Psoas muscle (tissue), 7 donors: ENCODE measurements at regions not wholly inside any gene's neighbourhood (a gene's known extent, or its start where the extent isn't known, plus 50 kb on each side); places are given as distances from the start of the nearest gene placed in this dataset.

Experiments
- ATAC-seq, 4 donors: fragments of 200-7000 bp; cut with Tn5 transposase; one replicate each; pipeline ENCODE4 v1.9.1; 2020; ENCODE audit warnings: moderate library complexity in 3 of 4, mild to moderate bottlenecking in 2 of 4
- DNase-seq, 2 donors: peaks; one replicate each; pipeline ENCODE4 v3.0.0-alpha.2; 2020
- H3K27ac ChIP-seq: fragments of 200-600 bp; one replicate; pipeline ENCODE4 v1.8.0; 2022
- H3K27me3 ChIP-seq, 3 donors: fragments of 200-600 bp in 1 of 3; one replicate each; pipeline versions ENCODE4 v1.6.1 to v1.8.0; 2013 to 2022; ENCODE audit warnings: low read length in 2 of 3, mild to moderate bottlenecking in 2 of 3, moderate library complexity in 1 of 3; ENCODE audit not compliant: insufficient read depth in 3 of 3
- H3K36me3 ChIP-seq, 2 donors: fragments of 200-600 bp in 1 of 2; one replicate each; pipeline versions ENCODE4 v1.6.1 to v1.8.0; 2013 to 2022; ENCODE audit warnings: low read depth in 1 of 2, mild to moderate bottlenecking in 1 of 2, moderate library complexity in 1 of 2; ENCODE audit not compliant: insufficient read depth in 1 of 2
- H3K4me1 ChIP-seq: fragments of 200-600 bp; one replicate; pipeline ENCODE4 v1.8.0; 2022
- H3K4me3 ChIP-seq: fragments of 200-600 bp; one replicate; pipeline ENCODE4 v1.8.0; 2022; ENCODE audit warnings: mild to moderate bottlenecking
- H3K9me3 ChIP-seq: fragments of 200-600 bp; one replicate; pipeline ENCODE4 v1.8.0; 2022
- WGBS, 3 donors: extraction: QIAGEN DNeasy Blood & Tissue Kit; methylation state at CpG; one replicate each; pipeline versions ENCODE4 v1.1.6 to v1.1.7; 2013; 5-methylcytosine and 5-hydroxymethylcytosine counted together
- intact Hi-C, 2 donors: fragments of 100-400 bp; cut with DNase I; formaldehyde crosslinking; loops; one replicate each; pipeline versions ENCODE4 v1.11.0 to v1.14.2; 2022
- TF ChIP-seq, protein P1 (sequence below): fragments of 200-600 bp; IDR thresholded peaks from one replicate; pipeline ENCODE4 v1.8.0; 2022; ENCODE audit warnings: antibody characterized with exemption
- donor health status: healthy with polysubstance abuse.
- donor health status: DM: no; HTN: no; CAD: no; lungs with moderate emphysema.
- donor health status: Bipolar disorder and iron deficiency.
- donor health status: healthy.
- donor health status: DM: yes; HTN: yes; CAD: no.
- donor health status: DM: no; HTN: no; CAD: no.
- donor health status: DM: yes; HTN: yes; CAD: no.

DNA sequence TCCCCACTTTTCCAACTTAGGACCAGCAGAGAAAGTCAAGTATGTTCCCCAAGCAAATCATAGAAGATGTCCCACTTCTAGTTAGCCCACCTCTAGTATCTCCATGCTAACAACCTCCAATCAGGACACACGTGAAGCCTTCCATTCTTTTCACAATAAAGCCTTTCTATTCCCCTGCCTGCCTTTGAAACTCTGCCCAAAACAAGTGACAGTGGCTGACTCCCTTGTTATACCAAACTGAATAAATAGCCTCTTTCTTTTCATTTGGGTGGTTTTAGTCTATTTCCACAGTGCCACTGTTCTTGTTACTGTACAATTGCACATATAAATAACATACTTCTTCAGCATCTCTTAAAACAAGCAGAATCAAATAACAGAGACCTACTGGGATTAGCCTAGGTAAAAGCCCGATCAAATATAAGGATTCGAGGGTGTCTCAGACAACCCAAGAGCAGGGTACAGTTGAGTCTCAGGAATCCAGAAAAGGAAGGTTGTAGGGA is 118.0 kb upstream of the NPHP3 start:
- intact Hi-C loops: no loop called here
- Histone ChIP-seq H3K27ac (no peak overlapping the region), H3K4me3 (no peak overlapping the region), H3K36me3 (no peaks in the 10 kb centered on the region), H3K4me1 (no peaks in the 10 kb centered on the region), H3K27me3 (no peaks in the 10 kb centered on the region), H3K9me3 (no peaks in the 10 kb centered on the region)
- WGBS, 3 donors: 29 to 85% (median 60%) methylated on average over 3 of the region's 3 CpGs
- DNase-seq (no peak), ATAC-seq (no peak)
- TF ChIP-seq, protein P1, sequence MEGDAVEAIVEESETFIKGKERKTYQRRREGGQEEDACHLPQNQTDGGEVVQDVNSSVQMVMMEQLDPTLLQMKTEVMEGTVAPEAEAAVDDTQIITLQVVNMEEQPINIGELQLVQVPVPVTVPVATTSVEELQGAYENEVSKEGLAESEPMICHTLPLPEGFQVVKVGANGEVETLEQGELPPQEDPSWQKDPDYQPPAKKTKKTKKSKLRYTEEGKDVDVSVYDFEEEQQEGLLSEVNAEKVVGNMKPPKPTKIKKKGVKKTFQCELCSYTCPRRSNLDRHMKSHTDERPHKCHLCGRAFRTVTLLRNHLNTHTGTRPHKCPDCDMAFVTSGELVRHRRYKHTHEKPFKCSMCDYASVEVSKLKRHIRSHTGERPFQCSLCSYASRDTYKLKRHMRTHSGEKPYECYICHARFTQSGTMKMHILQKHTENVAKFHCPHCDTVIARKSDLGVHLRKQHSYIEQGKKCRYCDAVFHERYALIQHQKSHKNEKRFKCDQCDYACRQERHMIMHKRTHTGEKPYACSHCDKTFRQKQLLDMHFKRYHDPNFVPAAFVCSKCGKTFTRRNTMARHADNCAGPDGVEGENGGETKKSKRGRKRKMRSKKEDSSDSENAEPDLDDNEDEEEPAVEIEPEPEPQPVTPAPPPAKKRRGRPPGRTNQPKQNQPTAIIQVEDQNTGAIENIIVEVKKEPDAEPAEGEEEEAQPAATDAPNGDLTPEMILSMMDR: no peak

DNA sequence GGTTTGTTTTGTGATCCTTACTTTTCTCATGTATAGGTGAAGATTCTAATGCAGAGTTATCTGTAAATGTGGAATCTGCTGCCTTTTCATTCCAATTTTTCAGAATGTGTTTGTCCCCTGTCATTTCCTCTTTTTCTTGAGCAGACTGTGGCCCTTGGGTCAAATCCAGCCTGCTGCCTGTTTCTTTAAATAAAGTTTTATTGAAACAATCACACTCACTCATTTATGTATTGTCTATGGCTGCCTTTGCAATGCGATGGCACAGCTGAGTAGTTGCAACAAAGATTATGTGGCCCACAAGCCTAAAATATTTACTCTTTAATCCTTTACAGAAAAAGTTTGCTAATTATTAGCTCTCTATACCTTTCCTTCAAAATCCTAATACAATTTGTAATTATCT is 116.3 kb upstream of the NPHP3 start:
- TF ChIP-seq, protein P1: no peak
- Histone ChIP-seq H3K9me3 (no peaks in the 10 kb centered on the region), H3K27me3 (no peaks in the 10 kb centered on the region), H3K4me1 (no peaks in the 10 kb centered on the region), H3K36me3 (no peaks in the 10 kb centered on the region), H3K27ac (no peak overlapping the region), H3K4me3 (no peak overlapping the region)
- 90 to 100% (median 97%) methylated on average over 1 of the region's 1 CpG for WGBS, 3 donors
- DNase-seq (no peak), ATAC-seq (no peak)
- intact Hi-C loops: no loop called here

DNA sequence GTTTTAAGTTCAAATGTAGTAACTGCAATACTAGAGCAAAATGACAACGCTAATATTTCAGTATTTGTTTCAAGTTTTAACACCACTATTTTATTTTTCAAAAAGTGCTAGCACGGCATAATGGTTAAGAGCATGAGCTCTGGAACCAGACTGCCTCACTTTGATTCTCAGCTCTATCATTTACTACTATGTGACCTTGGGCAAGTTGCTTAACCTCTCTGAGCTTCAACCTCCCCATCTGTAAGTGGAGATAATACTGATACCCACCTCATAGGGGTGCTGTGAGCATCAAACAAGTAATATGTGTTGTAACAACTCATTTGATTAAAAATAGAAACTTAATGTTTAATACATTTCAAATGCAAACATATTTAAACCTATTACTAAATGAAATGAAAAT is 115.4 kb upstream of the NPHP3 start:
- intact Hi-C loops: no loop called here
- DNase-seq (no peak), ATAC-seq (no peak)
- H3K9me3 ChIP-seq: no peaks in the 10 kb centered on the region
- H3K36me3 ChIP-seq: no peaks in the 10 kb centered on the region
- H3K27ac ChIP-seq: no peak overlapping the region
- no peaks in the 10 kb centered on the region for H3K4me1 ChIP-seq
- 91 to 93% (median 91%) methylated on average over 2 of the region's 2 CpGs for WGBS, 3 donors
- H3K27me3 ChIP-seq: no peaks in the 10 kb centered on the region
- no peak overlapping the region for H3K4me3 ChIP-seq
- TF ChIP-seq, protein P1: no peak

- Histone ChIP-seq H3K9me3 (no peaks in the 10 kb centered on the region), H3K27ac (no peak overlapping the region), H3K36me3 (no peaks in the 10 kb centered on the region), H3K4me1 (no peaks in the 10 kb centered on the region), H3K27me3 (no peaks in the 10 kb centered on the region), H3K4me3 (no peak overlapping the region)
- intact Hi-C loops: no loop called here
- no peak for DNase-seq
- ATAC-seq: no peak
- 39 to 73% (median 54%) methylated on average over 3 of the region's 3 CpGs for WGBS, 3 donors
- TF ChIP-seq, protein P1: no peak
Measured at GRCh38 chr3:132834356-132834755, 112.1 kb upstream of the NPHP3 start.

- H3K9me3 ChIP-seq: no peaks in the 10 kb centered on the region
- TF ChIP-seq, protein P1: no peak
- intact Hi-C loops: no loop called here
- no peak overlapping the region for H3K4me3 ChIP-seq
- no peak overlapping the region for H3K27ac ChIP-seq
- ATAC-seq (no peak), DNase-seq (no peak)
- H3K36me3 ChIP-seq: no peaks in the 10 kb centered on the region
- no peaks in the 10 kb centered on the region for H3K27me3 ChIP-seq
- WGBS, 3 donors: 77 to 90% (median 87%) methylated on average over 7 of the region's 7 CpGs
- H3K4me1 ChIP-seq: no peaks in the 10 kb centered on the region
Measured at GRCh38 chr3:132829101-132829500, 106.9 kb upstream of the NPHP3 start.
